ENCODE measurements at regions not wholly inside any gene's neighbourhood (a gene's known extent, or its start where the extent isn't known, plus 50 kb on each side); places are given as distances from the start of the nearest gene placed in this dataset.
"Not testable (repeated sequence)": the region's sequence is repeated elsewhere in the genome, so short reads cannot be mapped to it uniquely, and the experiment has no call there.

DNA sequence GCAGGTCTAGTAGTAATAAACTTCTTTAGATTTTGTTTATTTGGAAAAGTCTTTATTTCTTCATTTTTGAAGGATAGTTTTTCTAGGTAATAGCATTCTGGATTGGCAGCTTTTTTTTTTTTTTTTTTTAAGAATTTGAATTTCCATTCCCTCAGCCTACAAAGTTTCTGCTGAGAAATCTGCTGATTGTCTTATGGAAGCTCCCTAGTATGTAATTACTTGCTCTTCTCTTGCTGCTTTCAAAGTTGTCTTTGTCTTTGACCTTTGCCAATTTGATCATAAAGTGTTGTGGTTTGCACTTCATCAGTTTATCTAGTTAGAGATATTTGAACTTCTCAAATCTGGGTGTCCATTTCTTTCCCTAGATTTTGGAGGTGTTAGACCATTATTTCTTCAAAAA, 82.2 kb upstream of the GMDS start:
- Histone ChIP-seq H2AFZ (ENCODE audit: low read length) (no peak overlapping the region), H3K9ac (ENCODE audit: low read length) (no peak overlapping the region), H3K79me2 (ENCODE audit: low read length) (no peaks in the 10 kb centered on the region), H3K9me2 (replicated peaks; ENCODE audit: low read length) (no peaks in the 10 kb centered on the region), H3K9me3 (ENCODE audit: low read length) (peaks cover 9% of the 10 kb centered on the region), H3K27me3 (ENCODE audit: low read length) (no peaks in the 10 kb centered on the region), H3K4me1 (ENCODE audit: insufficient read depth, low read length) (no peaks in the 10 kb centered on the region), H3K36me3 (ENCODE audit: low read depth, low read length) (no peaks in the 10 kb centered on the region), H3K27ac (ENCODE audit: low read length) (no peak overlapping the region), H4K20me1 (ENCODE audit: low read length) (no peaks in the 10 kb centered on the region), H3K4me2 (ENCODE audit: low read length) (no peak overlapping the region), H3F3A (ENCODE audit: low read length, unreplicated experiment) (no peaks in the 10 kb centered on the region), H3K4me3 (ENCODE audit: low read length) (no peak overlapping the region)
- ATAC-seq (no peak), DNase-seq (no peak)
- no TSS peak for BruUV-seq (replicated peaks)
- no peak for TF ChIP-seq EZH2phosphoT487 (IDR thresholded peaks at IDR 0.05; ENCODE audit: borderline replicate concordance, low read length)
- no peak for TF ChIP-seq EZH2 (IDR thresholded peaks at IDR 0.05; ENCODE audit: low read length, unreplicated experiment)
- TF ChIP-seq, protein P1, sequence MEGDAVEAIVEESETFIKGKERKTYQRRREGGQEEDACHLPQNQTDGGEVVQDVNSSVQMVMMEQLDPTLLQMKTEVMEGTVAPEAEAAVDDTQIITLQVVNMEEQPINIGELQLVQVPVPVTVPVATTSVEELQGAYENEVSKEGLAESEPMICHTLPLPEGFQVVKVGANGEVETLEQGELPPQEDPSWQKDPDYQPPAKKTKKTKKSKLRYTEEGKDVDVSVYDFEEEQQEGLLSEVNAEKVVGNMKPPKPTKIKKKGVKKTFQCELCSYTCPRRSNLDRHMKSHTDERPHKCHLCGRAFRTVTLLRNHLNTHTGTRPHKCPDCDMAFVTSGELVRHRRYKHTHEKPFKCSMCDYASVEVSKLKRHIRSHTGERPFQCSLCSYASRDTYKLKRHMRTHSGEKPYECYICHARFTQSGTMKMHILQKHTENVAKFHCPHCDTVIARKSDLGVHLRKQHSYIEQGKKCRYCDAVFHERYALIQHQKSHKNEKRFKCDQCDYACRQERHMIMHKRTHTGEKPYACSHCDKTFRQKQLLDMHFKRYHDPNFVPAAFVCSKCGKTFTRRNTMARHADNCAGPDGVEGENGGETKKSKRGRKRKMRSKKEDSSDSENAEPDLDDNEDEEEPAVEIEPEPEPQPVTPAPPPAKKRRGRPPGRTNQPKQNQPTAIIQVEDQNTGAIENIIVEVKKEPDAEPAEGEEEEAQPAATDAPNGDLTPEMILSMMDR (conservative IDR thresholded peaks at IDR 0.05; ENCODE audit: low read depth, low read length): no peak
- intact Hi-C loops (cut with micrococcal nuclease): no loop called here
- CTCF ChIA-PET: no interaction called here
- POLR2A ChIA-PET (ENCODE audit: unreplicated experiment): interaction anchor here (0.6 kb wide), 1 partner anchor 20 kb away, joined by 4 read pairs; no protein-coding TSS in a partner anchor

DNA sequence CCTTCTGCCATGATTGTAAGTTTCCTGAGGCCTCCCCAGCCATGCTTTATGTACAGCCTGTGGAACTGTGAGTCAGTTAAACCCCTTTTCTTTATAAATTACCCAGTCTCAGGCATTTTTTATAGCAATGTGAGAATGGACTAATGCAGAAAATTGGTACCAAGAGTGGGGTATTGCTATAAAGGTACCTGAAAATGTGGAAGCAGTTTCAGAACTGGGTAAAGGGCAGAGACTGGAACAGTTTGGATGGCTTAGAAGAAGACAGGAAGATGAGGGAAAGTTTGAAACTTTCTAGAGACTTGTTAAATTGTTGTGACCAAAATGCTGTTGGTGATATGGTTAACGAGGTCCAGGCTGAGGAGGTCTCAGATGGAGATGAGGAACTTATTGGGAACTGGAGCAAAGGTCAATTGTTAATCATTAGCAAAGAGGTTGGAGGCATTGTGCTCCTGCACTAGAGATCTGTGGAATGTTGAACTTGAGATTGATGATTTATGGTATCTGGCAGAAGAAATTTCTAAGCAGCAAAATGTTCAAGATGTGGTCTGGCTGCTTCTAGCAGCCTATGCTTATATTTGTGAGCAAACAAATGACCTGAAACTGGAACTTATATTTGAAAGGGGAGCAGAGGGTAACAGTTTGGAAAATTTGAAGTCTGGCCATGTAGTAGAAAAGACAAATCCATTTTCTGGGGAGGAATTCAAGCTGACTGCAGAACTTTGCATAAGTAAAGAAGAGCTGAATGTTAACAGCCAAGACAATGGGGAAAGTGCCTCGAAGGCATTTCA, 79.0 kb upstream of the GMDS start:
- TF ChIP-seq EZH2phosphoT487 (IDR thresholded peaks at IDR 0.05; ENCODE audit: borderline replicate concordance, low read length) (no peak), EZH2 (IDR thresholded peaks at IDR 0.05; ENCODE audit: low read length, unreplicated experiment) (no peak)
- TF ChIP-seq, protein P1 (conservative IDR thresholded peaks at IDR 0.05; ENCODE audit: low read depth, low read length): no peak
- no TSS peak for BruUV-seq (replicated peaks)
- CTCF ChIA-PET: no interaction called here

DNA sequence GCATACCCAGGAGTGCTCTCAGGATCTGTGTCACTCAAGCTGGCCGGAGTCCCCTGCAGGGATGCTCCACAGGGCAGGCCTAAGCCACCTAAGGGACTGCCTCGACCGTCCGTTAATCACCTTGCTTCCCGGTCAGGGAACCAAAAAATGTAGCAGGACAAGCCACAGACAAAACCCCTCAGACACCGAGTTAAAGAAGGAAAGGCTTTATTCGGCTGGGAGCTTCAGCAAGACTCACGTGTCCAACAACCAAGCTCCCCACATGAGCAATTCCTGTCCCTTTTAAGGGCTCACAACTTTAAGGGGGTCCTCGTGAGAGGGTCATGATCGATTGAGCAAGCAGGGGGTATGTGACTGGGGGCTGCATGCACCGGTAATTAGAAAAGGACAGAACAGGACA, 72.1 kb upstream of the GMDS start:
- H3F3A ChIP-seq (ENCODE audit: low read length, unreplicated experiment); CTCF ChIA-PET; H3K27me3 ChIP-seq (ENCODE audit: low read length); H2AFZ ChIP-seq (ENCODE audit: low read length); H3K9me3 ChIP-seq (ENCODE audit: low read length); ATAC-seq; H4K20me1 ChIP-seq (ENCODE audit: low read length); H3K36me3 ChIP-seq (ENCODE audit: low read depth, low read length); DNase-seq; H3K79me2 ChIP-seq (ENCODE audit: low read length); H3K27ac ChIP-seq (ENCODE audit: low read length); H3K4me2 ChIP-seq (ENCODE audit: low read length); H3K9ac ChIP-seq (ENCODE audit: low read length); H3K4me3 ChIP-seq (ENCODE audit: low read length); BruUV-seq (replicated peaks); POLR2A ChIA-PET (ENCODE audit: unreplicated experiment); H3K9me2 ChIP-seq (replicated peaks; ENCODE audit: low read length); H3K4me1 ChIP-seq (ENCODE audit: insufficient read depth, low read length); intact Hi-C loops (cut with micrococcal nuclease): not testable (repeated sequence)

More for the DNA sequence above, 79.0 kb upstream of the GMDS start:
- Histone ChIP-seq H3K79me2 (ENCODE audit: low read length) (no peaks in the 10 kb centered on the region), H2AFZ (ENCODE audit: low read length) (no peak overlapping the region), H3K9me3 (ENCODE audit: low read length) (peaks cover 9% of the 10 kb centered on the region), H3K4me2 (ENCODE audit: low read length) (no peak overlapping the region), H3K4me1 (ENCODE audit: insufficient read depth, low read length) (no peaks in the 10 kb centered on the region), H3K27me3 (ENCODE audit: low read length) (no peaks in the 10 kb centered on the region), H3K4me3 (ENCODE audit: low read length) (no peak overlapping the region), H3F3A (ENCODE audit: low read length, unreplicated experiment) (no peaks in the 10 kb centered on the region), H3K9ac (ENCODE audit: low read length) (no peak overlapping the region), H3K27ac (ENCODE audit: low read length) (no peak overlapping the region), H3K36me3 (ENCODE audit: low read depth, low read length) (no peaks in the 10 kb centered on the region), H3K9me2 (replicated peaks; ENCODE audit: low read length) (no peaks in the 10 kb centered on the region), H4K20me1 (ENCODE audit: low read length) (no peaks in the 10 kb centered on the region)
- DNase-seq: no peak
- no peak for ATAC-seq
- POLR2A ChIA-PET (ENCODE audit: unreplicated experiment): no interaction called here
- intact Hi-C loops (cut with micrococcal nuclease): no loop called here

Measured in PC-3 (cell line).